GM21367 (cell line): ENCODE measurements at regions not wholly inside any gene's neighbourhood (a gene's known extent, or its start where the extent isn't known, plus 50 kb on each side); places are given as distances from the start of the nearest gene placed in this dataset.

Experiments used
- ATAC-seq: cut with Tn5 transposase; IDR thresholded peaks from one replicate; pipeline ENCODE4 v1.9.1; 2021; ENCODE audit not compliant: unreplicated experiment

DNA sequence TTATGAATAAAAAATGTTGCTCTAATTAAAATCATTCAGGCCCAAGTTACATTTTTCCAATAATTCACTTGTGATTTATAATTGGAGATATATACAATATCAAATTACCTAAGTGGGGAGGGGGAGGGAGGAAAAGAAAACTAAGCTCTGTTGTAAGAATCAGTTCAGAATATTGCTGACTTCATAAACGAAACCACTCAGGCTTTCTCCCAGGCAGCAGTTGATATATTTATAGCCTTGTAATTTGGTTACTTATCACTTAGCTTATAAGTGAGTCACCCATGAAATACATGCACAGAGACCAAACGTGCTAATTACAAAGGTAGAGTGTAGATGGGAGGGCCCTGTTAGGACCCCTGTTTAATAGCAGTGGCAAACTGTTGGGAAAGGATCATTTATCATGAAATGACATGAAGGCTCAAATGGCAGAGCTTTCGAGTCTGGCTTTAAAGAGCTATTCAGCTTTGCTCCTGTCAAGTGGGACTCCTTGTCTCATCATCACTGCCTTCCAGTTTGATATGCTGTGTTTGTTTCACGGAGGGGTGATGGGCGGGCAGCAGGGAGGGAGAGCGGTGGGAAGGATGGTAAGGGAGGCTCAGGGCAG, 105.6 kb upstream of the PGRMC2 start:
- no peak for ATAC-seq

DNA sequence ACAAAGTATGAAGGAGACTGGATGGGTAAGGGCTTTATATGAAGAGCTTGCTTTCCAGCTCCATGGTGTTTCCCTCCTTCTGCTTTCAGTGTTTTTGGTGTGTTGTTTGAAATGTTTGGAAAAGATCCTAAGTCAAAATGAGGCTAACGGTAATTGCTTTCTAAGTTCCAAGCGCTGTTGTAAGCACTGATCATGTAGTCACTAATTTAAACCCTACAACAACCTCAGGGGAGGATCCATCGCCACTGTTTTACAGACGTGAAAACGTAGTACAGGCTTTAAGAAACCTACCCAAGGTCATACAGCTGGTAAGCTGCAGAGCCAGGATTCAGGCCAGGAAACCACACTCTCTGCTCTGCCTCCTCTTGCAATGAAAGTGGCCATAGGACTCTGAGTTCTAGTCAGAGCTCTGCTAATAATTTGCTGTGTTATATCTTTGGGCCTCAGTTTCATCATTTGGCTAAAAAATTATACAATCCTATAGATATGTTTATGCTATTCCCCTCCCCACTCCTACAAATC, 102.9 kb upstream of the PGRMC2 start:
- ATAC-seq, result no peak

DNA sequence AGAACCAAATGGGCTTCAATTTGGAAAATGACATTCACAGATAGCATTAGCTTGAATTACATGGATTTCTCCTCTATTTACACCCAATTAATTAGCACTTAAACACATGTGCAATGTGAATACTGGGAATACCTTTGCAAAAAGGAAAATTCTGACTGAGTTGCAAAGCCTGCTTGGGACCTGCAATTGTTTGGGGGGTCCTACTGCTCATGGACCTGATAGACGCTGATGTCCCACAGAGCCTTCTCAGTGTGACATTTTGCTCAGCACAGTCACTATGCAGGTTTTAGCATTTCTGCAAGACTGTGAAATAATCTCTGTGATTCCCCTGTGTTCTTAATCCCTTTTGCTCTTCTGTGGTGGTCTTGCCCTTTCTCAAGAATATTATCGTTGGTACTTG, 101.2 kb upstream of the PGRMC2 start:
- no peak for ATAC-seq

DNA sequence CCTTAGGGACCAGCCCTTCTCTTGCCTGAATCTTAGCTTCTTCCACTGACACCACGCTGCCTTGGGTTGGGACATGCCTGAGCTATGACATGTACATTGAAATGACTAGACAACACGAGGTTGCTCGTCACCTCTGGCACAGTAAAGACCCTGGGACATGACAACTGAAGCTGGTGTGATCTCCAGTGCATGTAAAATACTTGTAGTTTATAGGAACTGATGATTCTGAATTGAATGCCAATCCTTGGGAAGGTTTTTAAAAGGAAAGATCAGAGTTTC, 100.7 kb upstream of the PGRMC2 start:
- ATAC-seq, result no peak

DNA sequence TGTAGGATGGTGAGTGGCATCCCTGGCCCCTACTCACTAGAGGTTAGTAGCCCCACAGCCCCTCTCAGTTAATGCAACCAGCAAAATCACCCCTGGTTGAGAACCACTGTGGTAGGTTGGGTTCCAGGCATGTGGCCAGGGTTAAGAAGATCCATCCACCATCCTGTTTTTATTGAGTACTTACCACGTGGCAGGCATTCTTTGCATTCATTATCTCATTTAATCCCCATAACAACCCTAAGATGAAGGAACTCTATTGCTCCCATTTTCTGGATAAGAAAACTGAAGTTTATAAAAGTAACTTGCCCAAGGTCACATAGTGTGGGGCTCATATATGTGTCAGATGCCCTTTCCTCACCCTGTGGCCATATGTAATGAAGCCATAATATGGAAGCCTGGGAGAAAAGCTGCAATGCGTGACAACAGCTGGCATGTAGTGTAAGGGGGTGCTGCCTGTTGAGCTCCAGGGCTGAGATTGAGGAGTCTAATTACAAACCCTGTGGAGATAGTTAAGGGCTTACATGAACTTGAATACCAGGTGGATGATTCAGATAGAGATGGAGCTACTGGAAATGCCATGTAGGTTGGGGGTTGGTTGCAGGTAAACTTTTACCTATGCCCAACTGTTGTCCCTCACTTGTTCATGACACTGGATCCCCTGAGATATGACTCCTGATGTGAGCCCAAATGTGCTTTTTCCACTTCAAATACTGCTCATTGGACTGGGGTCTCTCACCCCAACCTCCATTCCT, 100.2 kb upstream of the PGRMC2 start:
- ATAC-seq, result no peak

DNA sequence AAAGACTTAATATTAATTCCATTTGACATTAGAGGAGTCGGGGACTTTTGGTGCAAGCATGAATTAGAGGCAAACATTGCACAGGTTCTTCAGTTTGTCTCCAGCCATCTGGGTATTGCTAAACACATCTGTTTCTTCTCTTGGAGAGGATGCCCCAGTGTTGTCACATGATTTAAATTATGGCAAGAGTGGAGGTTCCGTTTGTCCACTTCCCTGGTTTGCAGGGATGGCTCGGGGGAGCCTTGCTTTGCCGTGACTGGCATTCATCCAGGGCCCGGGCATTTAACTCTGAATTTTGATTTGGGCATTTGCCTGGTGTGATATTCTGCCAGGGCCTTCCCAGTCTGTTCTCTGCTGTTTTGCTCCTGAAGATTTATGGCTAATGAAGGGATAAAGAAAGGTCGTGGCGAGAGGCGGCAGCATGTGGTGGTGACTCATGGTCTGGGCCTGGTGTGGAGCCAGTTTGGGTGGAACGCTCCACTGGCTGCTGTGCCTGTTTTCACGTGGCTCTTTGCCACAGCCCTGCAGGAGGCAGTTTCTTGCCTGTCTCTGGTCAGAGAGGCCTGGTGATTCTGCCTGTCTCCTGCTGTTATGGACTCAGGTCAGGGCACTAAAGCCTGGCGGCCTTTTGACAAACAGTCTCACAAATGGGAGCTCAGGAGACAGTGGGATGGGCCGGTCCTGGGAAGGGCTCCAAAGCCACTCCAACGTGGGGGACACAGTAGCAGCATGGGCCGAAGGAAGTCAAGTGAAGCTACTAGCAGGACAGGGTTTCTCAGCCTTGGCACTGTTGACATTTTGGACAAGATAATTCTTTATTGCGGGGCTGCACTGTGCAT, 99.4 kb upstream of the PGRMC2 start:
- ATAC-seq, result no peak

DNA sequence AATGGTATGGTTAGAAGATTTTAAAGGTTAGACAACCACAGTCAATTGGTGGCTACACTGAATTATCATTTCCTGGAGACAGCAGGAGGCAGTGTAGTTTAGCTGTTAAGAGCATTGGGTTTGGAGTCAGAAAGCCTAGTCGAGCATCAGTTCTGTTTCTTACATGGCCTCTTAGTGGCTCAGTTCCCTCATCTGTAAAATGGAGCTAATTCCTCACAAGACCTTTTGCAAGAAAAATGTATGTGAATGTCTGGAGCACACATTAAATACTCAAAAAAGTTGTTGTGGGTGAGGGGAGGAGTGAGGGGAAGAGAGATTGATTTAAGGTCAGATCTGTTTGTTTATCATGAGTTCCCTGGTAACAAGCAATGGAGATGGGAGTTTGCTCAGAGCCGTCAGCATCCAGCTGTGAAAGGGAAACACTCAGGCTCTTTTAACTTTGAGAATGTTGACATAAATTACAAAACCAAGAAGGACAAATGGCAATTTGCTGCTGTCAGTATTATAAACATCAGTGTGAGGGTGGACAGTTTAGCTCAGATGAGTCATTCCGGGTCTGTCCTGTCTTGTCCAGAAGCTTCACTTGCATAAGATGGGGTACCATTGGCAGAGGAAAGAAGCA, 98.2 kb upstream of the PGRMC2 start:
- no peak for ATAC-seq

DNA sequence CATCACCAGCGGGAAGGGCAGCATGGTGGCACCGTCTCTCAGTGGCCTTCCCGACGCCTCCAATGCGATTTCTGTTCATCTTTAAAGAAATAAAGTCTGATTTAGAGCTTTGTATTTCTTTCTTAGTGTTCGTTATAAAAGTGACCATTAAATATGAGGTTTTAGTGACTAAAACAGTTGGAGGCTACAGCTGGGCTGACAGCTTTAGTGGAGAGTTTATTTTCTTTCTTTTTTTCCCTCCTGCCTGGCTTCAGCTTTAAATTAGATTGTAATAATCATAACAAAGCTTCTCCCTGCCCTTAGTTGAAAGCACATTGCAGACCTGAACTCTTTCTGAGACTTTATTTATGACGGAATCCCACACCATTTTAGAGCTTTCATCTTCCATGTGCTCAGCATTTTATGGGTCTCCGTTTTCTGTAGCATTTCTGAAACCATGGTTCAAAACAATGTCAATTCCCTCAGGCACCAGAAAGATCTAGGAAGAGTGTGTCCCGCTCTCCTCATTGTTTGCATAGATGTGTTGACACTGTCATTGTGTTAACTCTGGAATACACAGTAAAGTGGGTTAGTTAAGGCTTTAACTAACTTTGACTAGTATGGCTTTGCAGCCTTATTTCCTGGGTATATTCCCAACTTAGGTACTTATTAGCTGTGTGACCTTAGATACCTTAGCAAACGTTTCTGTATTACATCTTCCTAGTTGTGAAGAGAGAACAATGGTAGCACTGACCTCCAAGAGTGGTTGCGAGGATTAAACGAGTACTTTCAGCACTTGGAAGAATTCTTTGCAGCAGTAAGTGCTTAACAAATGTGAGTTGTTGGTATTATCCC, 97.4 kb upstream of the PGRMC2 start:
- no peak for ATAC-seq

DNA sequence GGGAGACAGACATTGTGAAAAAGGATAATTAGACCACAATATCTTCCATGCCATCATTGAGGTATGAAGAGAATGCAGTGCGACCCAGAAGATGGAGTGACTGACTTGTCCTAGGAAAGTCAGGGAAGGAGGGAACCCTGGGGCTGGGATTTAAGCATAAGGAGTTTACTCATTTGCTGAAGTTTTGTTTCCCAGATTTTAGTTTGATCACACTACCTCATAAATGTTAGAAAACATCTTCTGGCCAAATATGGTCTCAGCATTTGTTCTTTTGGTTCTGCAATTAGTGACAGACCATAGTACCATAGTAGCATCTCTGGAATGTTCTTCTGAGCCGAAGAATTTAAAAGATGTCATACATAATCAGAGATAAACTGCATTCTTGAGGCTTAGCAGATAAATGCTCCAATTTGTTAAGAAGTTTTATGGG, 96.5 kb upstream of the PGRMC2 start:
- no peak for ATAC-seq

DNA sequence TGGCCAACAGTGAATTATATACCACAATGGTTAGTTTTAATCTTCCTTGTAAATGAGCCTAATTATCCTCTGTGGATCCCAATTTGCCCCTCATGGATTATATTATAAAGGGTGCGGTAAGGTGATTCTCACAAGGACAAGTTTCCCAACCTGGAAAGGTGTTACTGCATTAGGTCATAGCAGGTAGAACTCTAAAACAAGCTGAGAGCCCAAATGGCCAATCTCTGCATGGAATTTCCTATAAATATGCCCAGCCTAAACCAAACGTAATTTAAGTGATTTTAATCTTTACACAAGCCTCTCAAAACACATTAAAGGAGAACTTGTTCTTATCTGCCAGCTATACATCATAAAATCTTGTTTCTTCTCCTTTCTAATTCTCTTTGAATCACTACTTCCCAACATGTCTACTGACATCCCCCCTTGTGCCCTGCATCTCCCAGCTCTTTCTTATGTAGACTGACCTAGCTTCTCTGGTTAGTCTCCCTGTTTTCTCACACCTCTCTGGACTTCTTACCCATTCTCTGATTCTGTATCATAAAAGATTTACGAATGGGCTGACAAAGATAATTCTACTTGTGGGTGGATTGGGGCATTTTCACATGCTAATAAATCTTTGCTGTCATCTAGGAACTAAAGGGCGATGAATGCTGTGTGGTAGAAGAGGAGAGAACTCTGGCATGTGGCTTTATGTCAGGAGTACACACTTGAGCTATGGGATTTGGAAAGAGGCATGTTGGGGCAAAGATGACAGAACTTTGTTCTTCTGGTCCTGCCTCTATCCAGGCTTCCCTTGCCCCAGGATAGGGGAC, 94.3 kb upstream of the PGRMC2 start:
- no peak for ATAC-seq

DNA sequence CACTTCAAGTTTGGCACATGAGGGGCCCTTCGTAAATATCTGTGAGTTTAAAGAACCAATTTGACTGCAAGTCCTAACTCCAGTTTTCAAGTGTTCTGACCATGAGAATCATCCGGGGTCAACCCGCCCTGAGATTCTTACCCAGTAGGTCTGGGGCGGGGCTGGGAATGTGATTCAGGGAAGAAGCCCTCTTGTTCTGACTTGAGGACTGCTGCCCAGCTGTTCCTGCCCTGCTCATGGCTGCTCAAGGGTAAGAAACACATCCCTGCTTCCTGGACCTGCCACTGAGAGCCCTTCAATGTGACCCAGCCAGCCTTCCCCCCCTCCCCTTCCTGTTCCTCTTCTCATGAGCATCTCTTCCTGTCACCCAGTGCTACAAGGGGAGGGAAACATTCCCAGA, 92.7 kb upstream of the PGRMC2 start:
- no peak for ATAC-seq

DNA sequence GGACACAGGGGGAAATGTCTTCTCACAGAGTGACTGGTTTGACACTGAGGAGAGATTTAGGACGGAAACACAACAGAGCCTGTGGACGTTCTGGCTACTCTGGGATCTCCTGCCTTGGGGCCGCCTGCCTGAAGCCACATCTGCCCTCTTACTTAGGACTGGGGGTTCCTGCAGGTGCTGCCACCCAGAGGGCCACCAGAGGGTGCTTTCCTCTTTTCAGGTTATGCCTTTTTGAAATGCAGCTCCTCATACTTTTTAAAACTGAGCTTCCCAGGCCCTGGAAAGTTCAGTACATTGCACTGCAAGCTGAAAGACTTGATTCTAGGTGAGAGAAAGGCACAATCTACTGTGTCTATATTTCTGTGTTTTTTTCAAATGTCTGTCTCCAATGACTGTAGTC, 92.2 kb upstream of the PGRMC2 start:
- peak; percentile 73 for ATAC-seq

DNA sequence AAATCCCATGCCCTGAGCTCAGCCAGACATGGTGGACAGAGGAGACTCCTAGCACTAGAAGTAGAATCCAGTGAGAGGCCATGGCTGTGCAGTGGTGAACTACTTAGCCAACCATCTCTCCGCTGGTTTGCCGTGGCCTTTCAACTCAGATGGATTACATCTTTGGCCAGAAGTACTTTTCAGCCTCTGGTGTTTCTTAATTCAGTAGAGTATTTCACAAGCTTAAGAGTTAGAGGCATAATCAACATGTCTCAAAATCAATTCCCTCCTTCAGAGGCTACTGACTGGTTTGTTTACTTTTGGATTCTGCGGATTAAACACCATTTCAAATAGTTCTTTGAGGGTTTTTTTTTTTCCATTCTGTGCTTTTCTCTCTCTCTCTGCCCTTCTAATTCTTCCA, 91.1 kb upstream of the PGRMC2 start:
- ATAC-seq, result no peak

DNA sequence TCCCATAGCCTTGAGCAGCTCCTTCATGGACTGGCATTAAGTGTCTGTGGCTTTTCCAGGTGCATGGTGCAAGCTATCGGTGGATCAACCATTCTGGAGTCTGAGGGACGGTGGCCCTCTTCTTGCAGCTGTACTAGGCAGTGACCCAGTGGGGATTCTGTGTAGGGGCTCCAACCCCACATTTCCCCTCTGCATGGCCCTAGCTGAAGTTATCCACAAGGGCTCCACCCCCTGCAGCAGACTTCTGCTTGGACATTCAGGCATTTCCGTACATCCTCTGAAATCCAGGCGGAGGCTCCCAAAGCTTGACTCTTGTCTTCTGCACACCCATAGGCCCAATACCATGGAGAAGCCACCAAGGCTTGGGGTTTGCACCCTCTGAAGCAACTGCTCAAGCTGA, 89.3 kb upstream of the PGRMC2 start:
- ATAC-seq, result no peak

DNA sequence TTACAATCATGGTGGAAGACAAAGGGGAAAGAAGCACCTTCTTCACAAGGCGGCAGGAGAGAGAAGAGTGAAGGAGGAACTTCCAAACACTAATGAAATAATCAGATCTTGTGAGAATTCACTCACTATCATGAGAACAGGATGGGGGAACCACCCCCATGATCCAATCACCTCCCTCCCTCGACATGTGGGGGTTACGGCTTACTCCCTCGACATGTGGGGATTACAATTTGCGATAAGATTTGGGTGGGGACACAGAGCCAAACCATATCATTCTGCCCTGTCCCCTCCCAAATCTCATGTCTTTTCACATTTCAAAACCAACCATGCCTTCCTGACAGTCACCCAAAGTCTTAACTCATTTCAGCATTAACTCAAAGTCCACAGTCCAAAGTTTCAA, 88.7 kb upstream of the PGRMC2 start:
- no peak for ATAC-seq

DNA sequence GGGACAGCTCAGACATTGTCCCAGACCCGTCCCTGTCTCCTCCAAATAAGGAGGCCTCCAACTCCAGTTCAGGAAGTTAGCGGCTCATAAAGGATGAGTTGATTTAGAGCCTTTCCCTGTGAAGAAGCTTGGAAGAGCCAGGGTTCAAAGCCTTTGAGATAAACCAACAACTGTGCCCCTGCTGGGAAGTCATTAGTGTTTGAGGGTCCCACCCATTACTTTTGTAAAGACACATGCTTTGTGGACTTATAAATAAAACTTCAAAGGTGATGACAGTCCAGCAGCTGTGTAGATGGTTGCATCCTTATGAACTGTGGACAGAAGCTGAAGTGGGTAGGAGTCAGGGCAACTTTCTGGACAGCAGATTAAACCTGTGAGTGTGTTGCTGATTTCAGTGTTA, 86.0 kb upstream of the PGRMC2 start:
- no peak for ATAC-seq

DNA sequence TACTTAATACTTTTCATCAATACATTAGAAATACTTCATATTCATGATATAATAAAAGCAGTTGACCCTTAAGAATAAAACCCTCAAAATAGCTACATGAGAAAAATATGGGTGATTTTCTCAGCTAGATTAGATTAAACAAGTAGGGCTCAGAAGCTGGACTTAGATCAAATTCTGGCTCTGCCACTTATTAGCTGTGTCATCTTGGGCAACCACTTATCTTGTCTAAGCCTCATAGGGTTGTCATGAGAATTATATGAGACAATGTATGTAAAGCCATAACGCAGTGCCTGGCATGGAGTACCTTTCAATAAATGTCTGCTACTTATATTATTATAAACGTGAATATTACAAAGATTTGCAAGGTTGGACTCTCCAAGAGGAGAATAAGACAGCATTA, 84.3 kb upstream of the PGRMC2 start:
- ATAC-seq, result no peak

DNA sequence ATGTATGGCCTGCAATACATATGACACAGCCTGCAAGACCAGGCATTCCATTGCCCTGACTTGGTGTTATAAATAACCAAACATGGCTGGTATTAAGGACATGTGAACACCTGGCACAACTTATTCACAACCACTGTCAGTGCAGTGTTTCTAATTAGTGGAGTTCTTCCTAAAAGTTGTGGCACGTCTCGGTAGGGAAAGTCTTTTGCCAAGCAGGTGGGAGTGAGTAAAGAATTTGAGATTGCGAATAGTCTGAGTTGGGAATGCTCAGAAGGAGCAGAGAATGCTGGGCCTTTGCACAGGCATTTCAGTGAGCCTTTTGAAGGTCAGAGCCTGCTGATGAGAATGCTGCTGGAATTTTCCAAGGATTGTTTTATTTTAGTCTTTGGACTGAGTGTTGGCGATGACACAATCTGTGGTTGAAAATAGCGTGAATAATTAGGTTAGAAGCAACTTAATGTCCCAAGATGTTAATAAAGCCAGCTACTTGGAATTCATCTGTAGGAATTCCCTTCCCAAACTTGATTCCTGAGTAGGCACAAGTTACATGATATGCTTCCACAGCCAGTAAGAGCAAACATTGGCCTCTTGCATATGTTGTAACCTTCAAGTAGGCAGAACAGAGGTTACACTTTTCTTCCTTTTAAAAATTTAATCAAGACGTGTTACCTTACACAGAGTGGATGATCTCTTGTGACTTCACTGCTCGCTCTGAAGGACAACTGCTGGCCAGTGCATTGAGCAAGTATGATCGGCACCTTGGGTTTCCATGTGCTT, 83.6 kb upstream of the PGRMC2 start:
- no peak for ATAC-seq

DNA sequence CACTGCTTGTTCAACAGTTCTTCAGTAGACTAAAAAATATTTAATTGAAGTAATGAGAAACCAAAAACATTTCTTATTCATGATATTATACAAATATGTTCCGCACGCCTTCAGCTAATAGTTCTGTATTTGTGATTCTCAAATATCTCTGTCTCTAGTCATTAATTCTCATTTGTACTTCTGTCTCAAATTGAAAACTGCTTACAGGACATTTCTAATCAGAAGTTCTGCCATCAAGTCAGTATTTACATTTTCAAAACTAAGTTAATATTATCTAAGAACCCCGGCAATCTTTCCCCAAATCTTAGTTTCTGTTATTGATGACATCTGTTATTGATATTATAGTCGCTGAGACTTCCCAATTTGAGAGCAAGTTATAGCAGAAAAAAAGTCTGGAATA, 78.6 kb upstream of the PGRMC2 start:
- no peak for ATAC-seq
